GM12891 (cell line): ENCODE measurements at regions not wholly inside any gene's neighbourhood (a gene's known extent, or its start where the extent isn't known, plus 50 kb on each side); places are given as distances from the start of the nearest gene placed in this dataset.

Experiments
- DNase-seq: peaks from one replicate; pipeline ENCODE4 v3.0.0; 2011; ENCODE audit warnings: low spot score; ENCODE audit not compliant: insufficient read length
- FAIRE-seq: peaks from 2 replicates; lab custom pipeline; 2011; peaks lifted over from hg19 to GRCh38; lab: Jason Lieb, UNC
- PAX5 ChIP-seq: IDR thresholded peaks from 2 replicates; pipeline ENCODE4 v1.6.1; 2011; ENCODE audit warnings: low read length, moderate library complexity, mild to moderate bottlenecking; ENCODE audit not compliant: insufficient read depth, severe bottlenecking
- POLR2A ChIP-seq: IDR thresholded peaks from 2 replicates; pipeline ENCODE4 v1.6.1; 2011; ENCODE audit warnings: low read depth, low read length, control low read depth
- POLR2AphosphoS5 ChIP-seq: IDR thresholded peaks from 2 replicates; pipeline ENCODE4 v1.6.1; 2011; ENCODE audit warnings: low read depth, low read length, control low read depth
- POU2F2 ChIP-seq: IDR thresholded peaks from 2 replicates; pipeline ENCODE4 v1.6.1; 2011; ENCODE audit warnings: low read depth, mild to moderate bottlenecking, control low read depth, low read length, moderate library complexity
- SPI1 ChIP-seq: IDR thresholded peaks from 2 replicates; pipeline ENCODE4 v1.6.1; 2011; ENCODE audit warnings: low read depth, low read length, control low read depth
- TAF1 ChIP-seq: IDR thresholded peaks from 2 replicates; pipeline ENCODE4 v1.6.1; 2011; ENCODE audit warnings: low read depth, low read length, control low read depth

DNA sequence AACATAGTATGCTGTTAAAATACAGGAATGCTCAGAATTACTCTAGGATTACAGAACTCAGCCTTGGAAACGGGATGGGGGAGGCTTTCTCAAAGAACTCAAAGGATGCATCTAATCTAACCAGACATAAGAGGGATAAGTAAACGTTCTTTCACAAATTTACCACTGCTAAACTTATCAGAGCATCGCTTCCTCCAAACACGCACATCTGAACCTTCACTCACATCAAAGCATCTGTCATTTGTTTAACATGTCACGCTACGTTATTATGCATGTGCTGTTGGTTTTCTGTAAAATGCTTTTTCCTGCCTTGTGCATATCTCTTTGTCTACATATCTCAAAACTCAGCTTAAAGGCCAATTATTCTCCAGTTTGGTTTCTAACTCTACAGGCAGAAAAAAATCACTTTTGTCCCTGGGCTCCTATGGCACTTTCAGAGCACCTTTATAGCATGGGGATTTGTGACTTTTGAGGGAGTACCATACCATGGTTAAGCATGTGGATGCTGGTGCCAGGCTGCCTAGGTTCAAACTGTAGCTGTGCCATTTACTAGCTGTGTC is 106.7 kb upstream of the FSHR start:
- TF ChIP-seq TAF1 (no peak), SPI1 (no peak), POLR2AphosphoS5 (no peak), POLR2A (no peak), POU2F2 (no peak), PAX5 (no peak)
- FAIRE-seq: no peak
- DNase-seq: no peak

DNA sequence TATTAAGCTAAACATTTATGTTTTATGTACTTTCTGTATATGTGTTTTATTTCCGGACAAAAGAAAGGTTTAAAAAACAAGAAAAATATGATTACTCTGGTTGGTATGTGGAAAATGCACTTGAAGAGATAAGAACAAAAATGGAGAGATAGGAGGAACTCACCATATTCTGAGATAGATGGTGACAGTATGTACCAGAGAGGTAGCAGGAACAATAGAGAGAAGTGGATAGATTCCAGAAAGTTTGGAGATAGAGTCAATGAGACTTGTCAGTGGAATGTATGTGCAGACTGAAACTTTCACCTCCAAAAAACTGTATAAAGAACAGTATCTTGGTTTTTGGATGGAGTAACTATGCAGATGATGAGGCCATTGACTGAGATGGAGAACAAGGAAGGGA is 105.6 kb upstream of the FSHR start:
- FAIRE-seq: no peak
- DNase-seq: no peak

DNA sequence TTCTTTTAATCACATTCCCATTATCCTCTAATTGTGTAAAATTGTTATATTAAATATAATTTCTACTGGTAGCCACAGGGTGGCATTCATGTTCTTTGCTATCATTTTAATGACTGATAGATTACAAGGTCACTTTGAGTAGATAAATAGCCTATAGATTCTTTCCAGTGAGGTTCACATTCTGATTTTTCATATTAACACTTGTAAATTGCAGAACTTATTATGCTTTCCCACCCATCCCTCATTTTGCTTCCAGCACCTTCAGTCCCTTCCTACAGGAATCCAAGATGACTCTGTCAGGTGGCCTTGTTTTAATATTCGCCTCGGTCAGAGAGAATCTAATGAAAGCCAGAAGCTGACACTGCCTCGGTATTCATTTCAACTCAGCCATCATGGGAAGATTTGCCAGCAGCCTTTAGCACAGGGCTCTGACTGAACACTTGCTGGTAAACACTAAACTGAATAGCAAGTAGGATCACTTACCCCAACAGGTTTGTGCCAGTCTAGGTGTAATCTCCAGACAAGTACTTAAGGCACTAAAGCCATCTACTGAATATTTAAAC is 101.2 kb upstream of the FSHR start:
- TF ChIP-seq POLR2AphosphoS5 (no peak), POU2F2 (no peak), SPI1 (no peak), POLR2A (no peak), PAX5 (no peak), TAF1 (no peak)
- FAIRE-seq: no peak
- no peak for DNase-seq

More for the DNA sequence above, 105.6 kb upstream of the FSHR start:
- TF ChIP-seq POLR2A (no peak), POU2F2 (no peak)

DNA sequence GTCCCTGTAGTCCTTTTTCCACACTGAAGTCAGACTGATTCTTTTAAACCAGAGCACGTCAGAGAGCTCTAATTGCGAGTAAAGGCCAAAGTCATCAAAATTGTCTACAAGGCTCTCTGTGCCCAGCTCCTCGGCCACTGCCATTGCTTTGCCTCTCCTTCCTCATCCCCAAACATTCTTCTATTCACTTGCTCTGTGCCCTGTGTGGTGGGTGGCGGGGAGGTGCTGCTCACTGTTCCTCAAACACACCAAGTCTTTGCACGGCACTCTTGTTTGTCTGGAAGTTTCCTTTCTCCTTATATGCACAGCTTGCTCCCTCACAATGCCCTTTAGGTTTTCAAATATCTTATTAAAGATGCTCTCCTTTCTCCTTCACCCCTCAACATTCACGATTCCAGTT is 100.1 kb upstream of the FSHR start:
- no peak for FAIRE-seq
- TF ChIP-seq SPI1: no peak
- TF ChIP-seq POU2F2: no peak
- TF ChIP-seq PAX5: no peak
- no peak for TF ChIP-seq POLR2A
- TF ChIP-seq POLR2AphosphoS5: no peak
- TF ChIP-seq TAF1: no peak
- no peak for DNase-seq

DNA sequence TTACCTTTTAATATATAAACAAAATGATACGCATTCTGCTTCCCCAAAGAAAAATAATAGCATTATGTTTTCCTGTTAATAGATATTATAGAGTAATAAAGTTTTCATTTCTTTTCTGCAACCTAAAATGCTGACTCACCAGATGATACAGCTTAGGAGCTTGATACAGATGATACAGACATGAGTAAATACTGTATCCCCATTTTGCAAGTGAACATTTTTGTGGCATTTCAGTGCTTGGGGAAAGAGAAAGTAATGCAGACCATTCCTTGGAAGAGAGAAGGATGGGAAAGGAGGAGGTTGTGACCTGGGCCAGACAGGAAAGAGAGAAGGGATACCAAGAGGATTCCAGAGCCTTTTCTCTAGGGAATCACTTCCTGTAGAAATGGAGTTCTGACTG is 97.5 kb upstream of the FSHR start:
- DNase-seq (no peak), FAIRE-seq (no peak)
- TF ChIP-seq POLR2AphosphoS5 (no peak), TAF1 (no peak), SPI1 (no peak), POU2F2 (no peak), POLR2A (no peak), PAX5 (no peak)

DNA sequence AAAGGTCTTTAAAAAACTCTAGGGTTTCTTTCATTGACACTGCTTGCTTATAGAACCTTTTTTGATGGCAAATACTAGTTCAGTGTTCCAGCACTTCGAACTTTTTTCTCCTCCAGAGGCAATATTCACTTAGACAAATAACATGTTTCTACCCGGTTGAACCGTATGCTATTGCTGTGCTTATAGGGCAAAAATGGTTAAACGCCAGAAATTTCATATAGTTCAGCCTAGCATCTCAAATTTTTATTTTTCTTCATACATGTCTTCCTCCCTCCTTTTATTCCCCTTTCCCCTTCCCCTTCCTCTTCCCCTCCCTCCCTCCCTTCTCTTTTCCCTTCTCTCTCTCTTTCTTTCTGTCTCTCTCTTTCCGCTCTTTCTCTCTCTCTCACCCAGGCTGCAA is 96.9 kb upstream of the FSHR start:
- TF ChIP-seq POLR2A (no peak), POLR2AphosphoS5 (no peak), POU2F2 (no peak), TAF1 (no peak), SPI1 (no peak), PAX5 (no peak)
- FAIRE-seq (no peak), DNase-seq (no peak)

DNA sequence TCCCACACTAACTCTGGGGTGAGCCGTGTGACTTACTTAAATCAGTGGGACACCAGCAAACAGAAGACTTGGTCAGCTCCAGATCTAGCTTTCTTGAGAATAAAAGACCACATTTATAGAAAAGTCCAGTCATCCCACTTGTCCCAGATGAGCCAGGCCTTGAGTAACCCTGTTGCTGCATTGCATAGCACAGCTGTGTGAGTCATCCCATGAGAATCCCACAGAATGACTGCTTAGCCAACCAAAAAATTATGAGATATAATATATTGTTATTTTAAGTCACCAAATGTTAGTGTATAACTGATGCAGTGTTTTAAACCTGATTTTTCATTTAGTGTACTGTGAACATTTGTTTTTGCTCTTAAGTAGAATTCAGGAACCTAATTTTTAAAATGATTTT is 94.2 kb upstream of the FSHR start:
- no peak for DNase-seq
- no peak for TF ChIP-seq POLR2AphosphoS5
- TF ChIP-seq POU2F2: no peak
- TF ChIP-seq PAX5: no peak
- TF ChIP-seq SPI1: no peak
- no peak for TF ChIP-seq TAF1
- no peak for TF ChIP-seq POLR2A
- no peak for FAIRE-seq

DNA sequence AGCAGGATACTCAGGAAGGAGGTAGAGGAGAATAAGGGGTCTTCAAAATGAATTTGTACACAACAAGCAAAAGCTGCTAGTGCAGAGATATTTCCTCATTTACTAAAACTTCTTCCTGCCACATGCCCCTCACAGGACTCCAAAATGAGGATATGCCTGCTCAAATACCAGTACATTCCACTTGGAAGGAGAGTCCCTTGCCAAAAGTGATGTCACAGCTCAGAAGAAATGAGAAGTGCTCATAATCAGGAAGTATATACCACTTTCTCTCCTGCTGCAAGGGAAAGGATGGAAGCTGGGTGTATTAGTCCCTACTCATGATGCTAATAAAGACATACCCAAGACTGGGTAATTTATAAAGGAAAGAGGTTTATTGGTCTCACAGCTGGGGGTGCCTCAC is 87.7 kb upstream of the FSHR start:
- FAIRE-seq (no peak), DNase-seq (no peak)
- no peak for TF ChIP-seq SPI1
- no peak for TF ChIP-seq POLR2AphosphoS5
- no peak for TF ChIP-seq PAX5
- no peak for TF ChIP-seq POLR2A
- no peak for TF ChIP-seq TAF1
- no peak for TF ChIP-seq POU2F2

DNA sequence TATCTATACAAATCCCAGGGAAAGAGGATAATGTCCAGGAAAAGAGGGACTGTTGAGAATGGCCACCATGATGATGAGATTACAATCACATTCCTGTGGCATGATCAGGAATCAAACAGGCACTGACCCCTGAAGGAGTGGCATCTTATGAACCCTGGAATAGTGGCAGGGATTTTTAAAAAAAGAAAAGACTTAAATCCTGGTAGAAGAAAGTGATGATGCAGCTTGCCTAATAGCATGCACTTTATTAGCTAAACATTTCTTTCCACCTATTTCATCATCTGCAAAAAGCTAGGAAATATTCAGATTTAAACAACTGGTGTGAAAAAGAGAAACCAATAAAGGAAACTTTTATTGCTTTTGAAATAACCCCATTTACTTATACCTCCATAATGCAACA is 87.2 kb upstream of the FSHR start:
- DNase-seq (no peak), FAIRE-seq (no peak)
- no peak for TF ChIP-seq SPI1
- TF ChIP-seq TAF1: no peak
- TF ChIP-seq POU2F2: no peak
- no peak for TF ChIP-seq POLR2A
- TF ChIP-seq PAX5: no peak
- no peak for TF ChIP-seq POLR2AphosphoS5

DNA sequence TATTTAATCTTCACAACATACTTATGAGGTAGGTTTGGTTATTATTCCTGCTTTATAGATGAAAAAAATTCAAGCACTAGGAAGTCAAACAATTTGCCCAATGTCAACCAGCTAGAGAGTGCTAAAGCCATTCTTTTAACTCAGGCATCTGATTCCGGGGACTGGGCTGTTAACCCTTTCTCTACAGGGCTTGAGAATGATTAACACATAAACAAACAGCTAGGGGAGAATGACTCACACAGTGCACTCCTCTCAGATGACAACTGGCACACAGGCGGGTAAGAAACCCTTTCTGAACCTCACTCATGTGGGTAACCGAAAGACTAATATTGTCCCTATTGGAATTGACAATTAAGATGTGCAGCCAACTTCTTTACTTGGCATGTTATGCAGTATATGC is 86.3 kb upstream of the FSHR start:
- TF ChIP-seq POU2F2 (no peak), POLR2A (no peak), POLR2AphosphoS5 (no peak), TAF1 (no peak), PAX5 (no peak), SPI1 (no peak)
- FAIRE-seq (no peak), DNase-seq (no peak)
